NCI-H82 treated with DMSO at 0.1 percent for 48 hours (cell line): ENCODE measurements at regions not wholly inside any gene's neighbourhood (a gene's known extent, or its start where the extent isn't known, plus 50 kb on each side); places are given as distances from the start of the nearest gene placed in this dataset.

ENCODE experiments used
- DNase-seq: peaks from one replicate; lab custom pipeline; 2025; ENCODE audit not compliant: unreplicated experiment; lab: John Stamatoyannopoulos, UW

DNA sequence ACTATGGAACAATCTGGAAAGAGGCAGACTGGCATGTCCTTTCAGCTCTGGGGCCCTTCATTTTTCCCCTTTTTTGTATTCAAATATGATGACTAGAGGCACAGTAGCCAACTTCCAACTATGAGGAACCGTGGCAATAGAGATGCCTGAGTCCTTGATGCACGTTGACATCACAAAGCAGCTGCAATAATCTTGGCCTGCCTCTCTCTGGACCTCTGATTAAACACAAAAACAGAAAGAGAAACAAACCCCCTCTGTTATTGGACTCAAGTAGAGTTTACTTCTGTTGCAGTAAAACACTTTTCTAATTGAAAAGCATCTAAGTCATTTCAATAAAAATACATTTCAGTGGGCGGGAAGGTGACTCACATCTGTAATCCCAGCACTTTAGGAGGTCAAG lies 122.2 kb upstream of the GRAMD2B start:
- no peak for DNase-seq

DNA sequence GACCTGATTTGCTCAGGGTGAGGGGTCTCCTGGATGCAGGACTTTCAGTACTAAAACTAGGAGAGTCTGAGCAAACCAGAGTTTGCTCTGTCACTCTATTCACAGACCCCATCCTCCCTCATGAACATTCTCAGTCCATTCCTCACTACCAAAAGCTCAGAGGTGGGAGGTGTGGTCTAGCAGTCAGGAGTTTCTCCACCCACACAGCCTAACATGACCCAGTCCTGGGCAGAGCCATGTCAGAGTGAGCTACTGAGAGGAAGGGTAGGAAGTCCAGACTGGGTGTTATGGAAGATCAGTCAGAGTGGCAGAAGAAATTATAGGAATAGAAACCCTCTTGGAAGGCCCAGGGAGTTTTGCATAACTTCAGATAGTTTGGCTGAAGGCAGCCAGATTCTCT lies 113.3 kb upstream of the GRAMD2B start:
- DNase-seq = no peak

DNA sequence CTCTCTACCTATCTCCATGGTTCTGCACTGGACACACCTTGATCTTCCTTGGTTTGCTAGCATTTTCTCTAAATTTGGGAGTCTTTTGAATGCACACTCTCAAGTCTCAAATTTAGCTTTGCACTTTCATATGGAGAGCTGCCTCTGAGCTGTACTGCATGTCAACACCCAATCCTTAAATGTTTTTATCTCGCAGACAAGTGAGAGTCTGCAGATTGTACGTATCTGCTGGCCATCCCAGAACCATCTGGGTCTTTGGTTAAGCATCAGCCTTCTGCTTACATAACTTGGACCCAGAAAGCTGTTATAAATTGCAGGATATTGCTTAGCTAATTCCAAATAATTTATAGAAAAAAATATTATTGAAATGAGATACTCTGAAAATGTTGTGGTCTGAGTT lies 111.4 kb upstream of the GRAMD2B start:
- DNase-seq = no peak

DNA sequence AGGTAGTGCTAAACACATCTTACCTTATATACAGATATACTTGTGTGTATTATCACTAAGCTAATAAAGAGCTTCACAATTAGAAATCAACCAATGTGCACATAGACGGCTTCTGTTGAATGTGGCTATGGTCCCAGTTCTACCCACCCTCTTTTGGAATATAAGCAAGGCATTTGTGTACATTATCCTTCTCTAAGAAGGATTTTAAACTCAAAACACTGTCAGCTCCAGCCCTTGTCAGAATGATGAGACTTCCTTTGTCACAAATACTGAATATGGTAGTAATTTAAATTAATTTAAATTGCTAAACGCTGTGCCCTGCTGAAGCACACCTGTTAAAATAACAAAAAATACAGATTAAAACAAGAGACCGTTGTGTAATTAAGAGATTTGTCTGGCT lies 107.9 kb upstream of the GRAMD2B start:
- no peak for DNase-seq

DNA sequence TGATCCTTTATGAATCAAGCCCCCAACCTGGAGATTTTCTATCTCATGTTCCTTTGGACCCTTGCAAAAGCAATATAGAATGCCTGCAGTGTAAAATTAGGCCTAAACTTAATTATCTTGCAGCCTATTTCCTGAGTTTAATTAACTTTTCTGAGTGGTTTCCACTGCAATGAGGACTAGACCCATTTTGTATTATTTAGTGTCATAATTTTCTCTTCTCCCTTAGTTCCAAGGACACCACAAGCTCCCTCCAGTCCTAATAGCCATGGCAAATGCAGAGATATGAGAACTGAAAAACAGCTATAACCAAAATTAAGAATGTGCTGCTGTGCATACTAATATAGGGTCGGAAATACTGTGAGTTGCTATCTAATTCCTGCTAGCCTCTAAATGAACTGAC lies 90.9 kb upstream of the GRAMD2B start:
- no peak for DNase-seq

DNA sequence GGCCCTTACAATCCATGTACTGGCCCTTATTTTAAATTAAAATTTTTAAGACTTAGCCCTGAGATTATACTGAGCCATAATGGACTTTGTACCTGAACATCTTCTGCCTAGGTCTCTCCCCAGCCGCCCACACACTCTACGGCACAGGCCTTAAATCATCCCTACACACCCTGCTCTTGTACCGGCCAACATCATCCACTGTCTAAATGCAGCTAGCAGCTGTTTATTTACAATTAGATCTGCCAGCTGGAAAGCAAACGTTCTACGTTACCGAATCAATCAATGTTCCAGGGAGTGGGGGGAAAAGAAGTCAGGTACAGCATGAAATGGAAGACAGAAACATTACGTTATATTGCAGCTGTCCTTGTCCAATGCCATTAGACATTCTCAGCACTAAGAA lies 88.4 kb upstream of the GRAMD2B start:
- no peak for DNase-seq

DNA sequence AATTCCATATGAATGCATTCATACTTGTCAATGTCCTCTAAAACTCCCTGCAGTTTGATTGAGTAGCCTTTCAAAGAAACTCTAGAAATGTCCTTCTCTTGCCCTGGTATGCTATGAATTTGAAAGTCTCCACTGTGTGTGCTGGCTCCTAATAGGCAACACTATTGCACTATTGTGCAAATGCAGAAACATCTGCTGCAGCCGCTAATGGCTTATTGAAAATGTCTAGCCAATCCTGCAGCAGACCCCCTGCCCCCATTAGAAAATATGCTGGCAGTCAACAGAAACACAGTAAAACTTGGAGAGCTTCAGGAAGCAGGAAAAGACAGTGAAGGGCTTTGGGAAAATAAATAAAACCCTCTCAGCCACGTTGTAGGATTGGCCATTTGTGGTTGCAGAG lies 87.3 kb upstream of the GRAMD2B start:
- DNase-seq = no peak

DNA sequence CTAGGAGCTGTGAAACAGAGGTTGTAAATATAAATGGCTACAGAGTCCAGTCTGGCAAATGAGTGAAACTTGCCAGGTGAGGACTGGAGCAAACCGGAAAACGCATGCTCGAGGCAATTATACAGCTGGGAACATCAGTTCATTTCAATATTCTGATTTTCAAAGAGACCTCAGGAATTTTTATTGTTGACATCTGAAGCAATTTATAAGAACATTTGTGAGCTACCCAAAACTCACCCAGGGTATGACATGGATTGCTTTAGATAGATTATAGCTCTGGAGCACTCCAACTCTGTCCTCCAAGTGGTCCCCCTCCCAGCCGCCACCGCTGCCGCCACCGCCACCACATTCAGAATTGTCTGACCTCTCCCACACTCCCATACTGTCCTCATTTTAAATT lies 84.6 kb upstream of the GRAMD2B start:
- no peak for DNase-seq

DNA sequence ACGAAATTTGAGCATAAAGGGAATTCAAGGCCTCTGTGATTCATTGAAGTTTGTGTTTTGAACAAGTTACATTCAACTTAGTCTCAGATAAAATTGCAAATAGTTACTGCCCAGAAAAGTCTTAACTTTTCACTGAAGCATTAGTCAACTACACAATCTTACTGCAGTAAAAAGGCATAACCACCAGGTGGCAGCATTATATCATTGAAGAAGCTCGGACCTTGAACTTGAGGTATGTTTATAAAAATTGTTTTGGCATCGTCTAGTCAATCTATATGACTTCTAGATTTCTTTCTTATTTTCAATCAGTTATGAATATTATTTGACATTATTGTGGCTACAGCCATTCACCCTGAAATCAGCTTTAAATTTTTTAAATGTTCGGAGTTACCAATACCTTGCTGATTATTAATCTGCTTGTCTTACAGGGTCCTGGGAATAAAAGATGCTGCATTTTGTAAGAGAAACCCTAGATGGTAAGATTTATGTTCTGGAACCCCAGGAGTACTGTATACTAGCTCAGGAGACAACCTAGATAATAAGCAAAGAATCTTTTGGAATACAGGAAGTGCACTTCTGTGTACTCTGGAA lies 83.9 kb upstream of the GRAMD2B start:
- no peak for DNase-seq

DNA sequence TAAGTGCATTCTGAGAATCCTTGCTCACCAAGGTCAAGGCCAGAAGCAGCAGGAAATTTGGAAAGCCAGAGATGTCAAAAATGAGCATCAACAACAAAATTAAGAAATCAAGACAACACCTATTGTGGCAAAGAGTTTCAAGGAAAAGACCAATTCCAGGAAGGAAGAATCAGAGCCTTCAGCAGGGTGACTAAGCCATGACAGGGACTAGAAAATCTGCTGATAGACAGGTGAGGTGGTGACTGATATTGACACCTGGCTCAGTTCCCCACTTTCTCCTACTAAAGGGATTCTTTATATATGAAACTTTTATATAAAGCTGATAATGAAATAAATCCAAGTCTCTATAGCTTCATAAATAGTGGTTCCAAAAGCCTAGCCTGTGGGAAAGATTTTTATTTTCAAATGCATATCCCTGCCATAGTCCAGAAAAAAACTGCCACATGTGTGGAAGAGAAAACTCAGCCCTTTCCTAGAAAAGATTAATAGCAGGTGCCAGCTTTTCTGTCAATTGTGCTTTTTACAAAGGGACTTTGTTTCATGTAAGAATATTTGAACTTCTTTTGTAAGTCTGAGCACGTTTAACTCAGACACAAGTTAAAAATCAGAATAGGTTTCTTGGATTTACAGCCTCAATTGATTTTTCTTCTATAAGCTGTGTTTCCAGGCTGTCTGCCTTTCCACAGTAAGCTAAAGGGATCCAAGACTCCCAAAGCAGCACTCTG lies 81.1 kb upstream of the GRAMD2B start:
- no peak for DNase-seq

DNA sequence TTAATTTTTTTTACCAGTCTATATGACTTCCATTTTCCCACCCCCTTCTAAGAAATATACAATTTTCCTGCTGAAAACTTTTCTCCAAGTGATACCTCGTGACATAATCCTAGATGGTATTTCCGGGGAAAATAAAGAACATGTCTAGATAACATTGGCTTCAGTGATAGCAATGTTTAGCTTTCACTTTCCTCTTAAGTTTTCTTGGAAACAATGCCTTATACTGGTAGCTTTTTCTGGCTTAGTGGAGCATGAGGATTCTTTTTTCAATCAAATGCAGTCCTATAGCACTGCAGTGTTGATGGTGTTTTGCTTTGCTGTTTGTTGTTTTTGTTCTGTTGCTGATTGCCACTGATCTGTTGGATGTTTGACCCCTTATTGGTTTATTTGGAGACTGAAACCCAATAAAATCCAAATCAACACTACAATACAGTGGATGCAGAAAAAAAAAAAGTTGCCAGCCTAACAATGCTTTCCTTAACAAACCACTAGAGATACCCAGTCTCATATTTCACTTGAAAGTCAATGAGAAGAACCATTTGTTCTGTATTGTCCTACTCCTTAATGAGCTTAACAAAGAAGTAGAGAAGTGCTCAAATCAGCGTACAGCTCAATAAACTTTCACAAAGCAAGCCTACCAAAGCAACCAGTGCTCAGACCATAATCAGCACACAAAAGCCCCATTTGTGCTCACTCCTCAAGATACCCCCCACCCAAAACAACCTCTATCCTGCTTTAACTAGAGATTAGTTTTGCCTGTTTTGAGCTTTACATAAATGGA lies 74.2 kb upstream of the GRAMD2B start:
- DNase-seq = no peak

DNA sequence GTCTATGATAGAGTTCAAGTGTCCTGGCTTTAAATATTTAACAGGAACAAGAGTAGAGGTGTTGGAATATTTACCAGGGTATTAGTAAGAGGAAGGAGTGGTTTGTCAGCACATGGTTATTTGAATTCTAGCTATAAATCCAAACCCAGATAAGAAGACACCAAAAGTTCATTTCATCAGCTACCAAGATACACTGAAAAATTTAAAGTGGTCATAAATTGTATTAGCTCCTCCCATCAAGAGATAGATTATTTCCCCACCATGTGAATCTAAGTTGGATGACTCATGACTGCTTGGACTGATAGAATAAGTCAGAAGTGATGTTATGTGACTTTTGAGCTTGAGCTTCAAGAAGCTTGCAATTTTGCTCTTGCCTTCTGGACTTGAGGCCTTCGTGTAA lies 72.1 kb upstream of the GRAMD2B start:
- no peak for DNase-seq

DNA sequence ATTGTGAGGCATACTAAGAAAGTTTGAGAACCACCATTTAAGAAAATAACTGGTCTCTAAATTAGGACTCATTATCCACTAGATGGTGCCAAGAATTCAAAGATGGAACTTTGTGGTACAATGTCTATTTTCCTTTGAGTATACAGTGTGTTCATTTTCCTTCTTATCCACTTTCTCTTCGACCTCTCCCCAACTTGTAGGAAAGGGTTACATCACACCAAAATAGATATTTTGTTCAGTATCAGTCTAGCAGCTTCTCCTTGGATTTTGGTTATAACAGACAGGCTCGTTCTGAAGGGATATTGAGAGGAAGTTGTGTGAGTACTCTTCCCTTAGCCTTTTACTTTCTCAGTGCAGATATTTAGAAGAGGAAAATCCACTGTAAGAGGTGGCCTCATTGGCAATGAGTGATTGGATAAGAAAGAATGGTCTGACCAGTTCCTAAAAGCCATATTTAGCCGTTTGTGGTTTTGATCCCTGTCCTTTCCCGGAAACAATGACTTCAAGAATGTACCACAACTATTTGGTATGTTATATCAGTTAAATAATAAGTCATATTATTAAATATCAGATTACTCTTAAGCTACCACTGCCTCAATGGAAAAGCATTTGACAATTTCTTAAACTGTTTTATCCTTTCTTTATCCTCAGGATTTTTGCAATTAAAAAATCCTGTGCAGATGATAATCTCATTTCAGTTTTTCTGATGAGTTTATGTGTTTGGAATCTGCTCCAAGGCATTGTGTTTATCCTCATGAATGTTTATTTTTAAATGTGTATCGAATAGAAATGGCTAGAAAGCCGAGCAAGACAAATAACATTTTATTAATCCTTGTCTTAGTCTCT lies 69.0 kb upstream of the GRAMD2B start:
- DNase-seq = no peak

DNA sequence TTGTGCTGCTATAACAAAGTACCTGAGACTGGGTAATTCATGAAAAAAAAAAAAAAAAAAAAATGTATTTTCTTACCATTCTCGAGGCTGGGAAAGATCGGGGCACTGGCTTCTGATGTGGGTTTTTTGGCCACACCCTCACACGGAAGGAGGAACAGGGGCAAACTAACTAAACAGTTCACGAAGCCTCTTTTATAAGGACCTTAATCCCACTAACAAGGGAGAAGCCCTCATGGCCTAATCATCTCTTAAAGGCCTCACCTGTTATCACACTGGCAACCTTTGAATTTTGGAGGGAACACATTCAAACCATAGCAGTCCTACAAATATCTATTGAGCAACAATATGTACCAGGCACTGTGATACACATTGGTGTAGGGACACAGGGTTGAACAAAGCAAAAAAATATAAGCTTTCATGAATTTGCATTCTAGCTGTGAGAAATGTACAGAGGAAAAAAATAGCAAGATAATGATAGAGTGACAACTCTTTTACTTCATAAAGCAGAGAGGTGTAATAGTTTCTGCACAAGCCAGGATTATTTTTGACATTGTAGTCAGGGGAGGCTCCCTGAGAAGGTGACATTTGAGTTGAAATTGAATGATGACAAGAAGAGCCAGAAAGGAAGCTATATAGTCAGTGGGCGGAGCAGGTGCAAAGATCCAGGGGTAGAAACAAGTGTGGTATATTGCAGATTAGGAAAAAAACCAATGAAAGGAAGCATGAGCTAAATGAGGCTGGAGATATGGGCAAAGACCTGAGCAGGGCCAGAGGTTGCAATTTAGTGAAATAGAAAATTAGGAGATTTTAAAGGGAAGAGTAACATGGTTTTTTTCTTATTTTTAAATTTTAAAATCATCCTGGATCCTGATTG lies 68.1 kb upstream of the GRAMD2B start:
- no peak for DNase-seq

DNA sequence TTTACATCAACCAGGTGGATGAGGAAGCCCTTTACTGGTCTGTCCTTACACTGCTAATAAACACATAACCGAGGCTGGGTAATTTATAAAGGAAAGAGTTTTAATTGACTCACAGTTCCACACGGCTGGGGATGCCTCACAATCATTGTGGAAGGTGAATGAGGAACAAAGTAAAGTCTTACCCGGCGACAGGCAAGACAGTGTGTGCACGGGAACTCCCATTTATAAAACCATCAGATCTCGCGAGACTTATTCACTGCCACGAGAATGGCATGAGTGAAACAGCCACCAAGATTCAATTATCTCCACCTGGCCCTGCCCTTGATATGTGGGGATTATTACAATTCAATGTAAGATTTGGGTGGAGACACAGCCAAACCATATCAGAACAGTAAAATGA lies 67.3 kb upstream of the GRAMD2B start:
- no peak for DNase-seq

DNA sequence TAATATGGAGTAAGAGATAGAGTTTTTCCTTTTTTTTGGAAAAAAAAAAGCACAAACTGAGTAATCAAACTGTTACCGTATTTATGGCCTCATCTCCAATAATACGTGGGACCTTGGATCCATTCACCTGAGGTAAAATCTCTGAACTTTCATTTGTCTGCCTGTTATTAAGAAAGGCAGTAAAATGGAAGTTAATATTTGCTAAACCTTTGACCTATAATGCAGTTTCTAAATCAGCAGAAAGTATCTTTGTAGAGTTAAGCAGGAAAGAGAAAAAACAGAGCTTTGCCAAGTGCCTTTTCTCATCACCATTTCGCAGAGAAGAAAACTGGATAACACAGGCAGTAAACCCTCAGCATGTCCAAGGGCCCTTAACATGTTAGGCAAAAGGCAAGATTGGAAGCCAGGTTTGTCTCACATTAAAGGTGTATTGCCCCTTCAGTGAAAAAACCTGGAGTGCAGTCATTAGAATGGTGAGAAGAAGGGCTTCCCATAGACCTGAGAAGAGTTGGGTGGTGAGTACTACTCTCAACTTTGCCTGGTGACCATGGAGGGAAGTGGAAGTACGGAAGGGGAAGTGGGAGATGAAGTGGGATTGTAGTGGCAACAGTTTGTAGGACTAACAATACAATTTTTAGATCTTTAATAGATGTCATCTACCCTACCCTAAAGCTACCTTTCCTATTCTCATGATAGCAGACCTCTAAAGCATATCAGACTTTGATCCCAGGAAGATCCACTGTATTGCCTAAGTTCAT lies 65.4 kb upstream of the GRAMD2B start:
- DNase-seq = no peak

DNA sequence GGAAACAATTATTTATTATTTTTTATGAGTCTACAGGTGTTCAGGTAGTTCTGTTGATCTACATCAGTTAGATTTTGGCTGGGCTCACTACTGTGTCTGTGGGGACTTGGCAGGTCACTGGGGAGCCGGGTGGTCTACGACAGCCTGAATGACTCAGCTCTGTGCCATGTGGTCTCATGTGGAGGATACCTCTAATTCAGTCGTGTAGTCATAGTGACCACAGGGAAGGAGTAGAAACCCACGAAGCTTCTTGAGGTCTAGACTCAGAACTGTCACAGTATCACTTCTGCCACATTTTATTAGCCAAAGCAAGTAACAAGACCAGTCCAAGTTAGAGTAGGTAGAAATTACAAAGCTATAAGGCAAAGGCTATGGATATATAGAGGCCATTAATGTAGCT lies 64.7 kb upstream of the GRAMD2B start:
- DNase-seq = no peak

DNA sequence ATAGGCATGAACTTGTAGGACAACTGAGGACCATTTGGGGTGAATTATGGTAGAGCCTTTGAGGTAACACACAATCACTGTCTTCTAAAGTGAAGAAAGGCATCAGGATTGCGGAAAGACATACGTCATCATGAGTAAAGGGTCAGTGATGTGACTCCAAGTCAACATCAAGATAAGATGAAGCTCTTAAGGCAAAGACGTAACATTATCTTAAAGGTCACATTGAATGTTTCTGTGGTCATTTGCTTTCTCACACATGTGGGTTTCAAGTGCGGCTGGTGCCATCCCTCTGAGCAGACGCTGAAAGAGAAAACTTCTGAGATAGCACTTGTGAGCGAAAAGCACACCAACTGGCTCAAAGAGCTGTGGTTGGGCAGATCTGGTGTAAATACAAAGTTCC lies 63.3 kb upstream of the GRAMD2B start:
- no peak for DNase-seq

DNA sequence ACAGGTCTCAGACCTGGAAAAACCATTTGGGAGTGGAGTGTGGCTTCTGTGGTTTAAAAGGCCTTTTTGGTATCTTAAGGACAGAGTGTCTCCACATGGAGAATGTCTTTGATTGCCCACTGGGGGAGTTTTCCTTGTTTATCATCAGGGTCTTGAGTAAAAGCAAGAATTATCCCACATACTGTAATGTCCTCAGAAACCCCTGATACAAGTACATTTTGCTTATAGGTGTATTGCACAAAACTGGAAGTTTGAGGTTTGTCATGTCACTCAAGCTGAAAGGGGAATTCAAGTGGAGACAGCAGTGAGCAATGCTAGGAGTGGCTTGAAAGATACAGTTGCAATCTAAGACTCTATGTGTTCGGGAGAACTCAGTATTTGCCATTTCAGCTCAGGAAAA lies 62.7 kb upstream of the GRAMD2B start:
- no peak for DNase-seq

DNA sequence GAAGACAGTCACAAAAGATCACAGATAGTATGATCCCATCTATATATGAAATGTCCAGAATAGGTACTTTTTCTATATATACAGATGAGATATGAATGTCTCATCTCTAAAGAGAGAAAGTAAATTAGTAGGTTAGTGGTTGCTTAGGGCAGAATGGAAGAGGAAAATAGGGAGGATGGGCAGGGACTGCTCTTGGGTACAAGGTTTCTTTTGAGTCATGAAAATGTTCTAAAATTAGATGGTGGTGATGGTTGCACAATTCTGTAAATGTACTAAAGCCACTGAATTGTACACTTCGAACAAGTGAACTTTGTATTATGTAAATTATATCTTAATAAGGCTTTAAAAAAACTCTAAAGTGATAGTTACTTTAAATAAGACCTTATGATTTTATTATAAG lies 59.6 kb upstream of the GRAMD2B start:
- DNase-seq = no peak
